ACC112 (cell line): ENCODE measurements at regions not wholly inside any gene's neighbourhood (a gene's known extent, or its start where the extent isn't known, plus 50 kb on each side); places are given as distances from the start of the nearest gene placed in this dataset.
"Not testable (repeated sequence)": the region's sequence is repeated elsewhere in the genome, so short reads cannot be mapped to it uniquely, and the experiment has no call there.

Experiments used
- H2AFZ ChIP-seq: fragments of 200-600 bp; sonication (generic); one replicate; pipeline ENCODE4 v1.6.0; 2017; ENCODE audit warnings: antibody characterized with exemption, low read length; ENCODE audit not compliant: unreplicated experiment
- H3K27ac ChIP-seq: fragments of 200-600 bp; sonication (generic); 2 replicates; pipeline ENCODE4 v1.5.1; 2014; ENCODE audit warnings: low read depth, mild to moderate bottlenecking, antibody characterized with exemption, low read length, moderate library complexity
- H3K27me3 ChIP-seq: fragments of 200-600 bp; sonication (generic); 2 replicates; pipeline ENCODE4 v1.6.1; 2014; ENCODE audit warnings: mild to moderate bottlenecking, antibody characterized with exemption, low read length, moderate library complexity, mixed read lengths; ENCODE audit not compliant: insufficient read depth
- H3K36me3 ChIP-seq: fragments of 200-600 bp; sonication (generic); 2 replicates; pipeline ENCODE4 v1.6.1; 2016; ENCODE audit warnings: mild to moderate bottlenecking, antibody characterized with exemption, low read length, moderate library complexity, mixed read lengths; ENCODE audit not compliant: insufficient read depth
- H3K4me1 ChIP-seq: fragments of 200-600 bp; sonication (generic); one replicate; pipeline ENCODE4 v1.6.1; 2016; ENCODE audit warnings: low read length, mixed read lengths; ENCODE audit not compliant: insufficient read depth, unreplicated experiment, control insufficient read depth
- H3K4me3 ChIP-seq: fragments of 200-600 bp; sonication (generic); 2 replicates; pipeline ENCODE4 v1.5.1; 2014; ENCODE audit warnings: mild to moderate bottlenecking, low read depth, low read length
- H3K79me2 ChIP-seq: fragments of 200-600 bp; sonication (generic); one replicate; pipeline ENCODE4 v1.6.0; 2016; ENCODE audit warnings: low read length; ENCODE audit not compliant: control insufficient read depth, unreplicated experiment, insufficient read depth

DNA sequence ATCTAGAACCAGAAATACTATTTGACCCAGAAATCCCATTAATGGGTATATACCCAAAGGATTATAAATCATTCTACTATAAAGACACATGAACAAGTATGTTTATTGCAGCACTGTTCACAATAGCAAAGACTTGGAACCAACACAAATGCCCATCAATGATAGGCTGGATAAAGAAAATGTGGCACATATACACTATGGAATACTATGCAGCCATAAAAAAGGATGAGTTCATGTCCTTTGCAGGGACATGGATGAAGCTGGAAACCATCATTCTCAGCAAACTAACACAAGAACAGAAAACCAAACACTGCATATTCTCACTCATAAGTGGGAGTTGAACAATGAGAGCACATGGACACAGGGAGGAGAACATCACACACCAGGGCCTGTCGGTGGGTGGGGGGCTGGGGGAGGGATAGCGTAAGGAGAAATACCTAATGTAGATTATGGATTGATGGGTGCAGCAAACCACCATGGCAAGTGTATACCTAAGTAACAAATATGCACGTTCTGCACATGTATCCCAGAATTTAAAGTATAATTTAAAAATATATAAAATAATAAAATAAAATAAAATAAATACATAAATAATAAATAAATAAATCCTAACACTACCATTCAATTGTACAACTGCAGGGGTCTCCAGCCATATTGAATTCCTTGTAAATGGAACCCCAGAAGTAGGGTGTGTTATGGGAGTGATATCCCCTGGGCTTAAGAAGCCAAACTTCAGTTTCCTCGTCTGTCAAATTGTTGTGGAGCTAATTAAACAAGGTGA is 122.4 kb upstream of the CD82 start:
- not testable (repeated sequence) for H3K79me2 ChIP-seq, H3K4me1 ChIP-seq, H3K4me3 ChIP-seq, H2AFZ ChIP-seq, H3K27ac ChIP-seq, H3K36me3 ChIP-seq
- peaks cover 53% of the 10 kb centered on the region for H3K27me3 ChIP-seq

- Histone ChIP-seq H3K36me3 (no peaks in the 10 kb centered on the region), H3K27ac (no peak overlapping the region), H3K4me1 (peaks cover 4% of the 10 kb centered on the region), H3K27me3 (peaks cover 51% of the 10 kb centered on the region), H3K4me3 (no peak overlapping the region), H2AFZ (no peak overlapping the region), H3K79me2 (no peaks in the 10 kb centered on the region)
Observed at GRCh38 chr11:44443836-44444769, 121.4 kb upstream of the CD82 start.

DNA sequence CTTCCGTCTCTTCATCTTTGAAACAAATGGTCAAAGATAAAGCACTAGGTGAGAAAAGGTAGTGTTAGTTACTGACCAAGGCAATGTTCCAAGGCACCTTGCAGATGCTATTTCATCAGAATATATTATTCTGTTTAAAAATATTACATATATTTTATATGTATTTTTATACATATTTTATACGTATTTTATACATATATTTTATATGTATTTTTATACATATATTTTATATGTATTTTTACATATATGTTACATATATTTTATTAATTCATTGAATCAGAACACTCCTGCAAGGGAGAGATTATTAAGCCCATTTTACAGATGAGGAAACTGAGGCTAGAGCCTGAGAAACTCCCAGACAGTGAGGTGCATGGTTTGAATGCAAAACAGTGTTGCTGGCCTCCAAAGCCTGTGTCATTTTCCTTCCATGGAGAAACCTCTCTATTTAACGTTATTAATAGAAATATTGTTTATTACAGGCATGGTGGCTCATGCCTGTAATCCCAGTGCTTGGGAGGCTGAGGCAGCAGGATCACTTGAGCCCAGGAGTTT is 120.6 kb upstream of the CD82 start:
- H3K27me3 ChIP-seq: peaks cover 50% of the 10 kb centered on the region
- H3K4me1 ChIP-seq: peaks cover 4% of the 10 kb centered on the region
- H2AFZ ChIP-seq: no peak overlapping the region
- no peak overlapping the region for H3K4me3 ChIP-seq
- H3K27ac ChIP-seq: no peak overlapping the region
- H3K79me2 ChIP-seq: no peaks in the 10 kb centered on the region
- H3K36me3 ChIP-seq: no peaks in the 10 kb centered on the region

DNA sequence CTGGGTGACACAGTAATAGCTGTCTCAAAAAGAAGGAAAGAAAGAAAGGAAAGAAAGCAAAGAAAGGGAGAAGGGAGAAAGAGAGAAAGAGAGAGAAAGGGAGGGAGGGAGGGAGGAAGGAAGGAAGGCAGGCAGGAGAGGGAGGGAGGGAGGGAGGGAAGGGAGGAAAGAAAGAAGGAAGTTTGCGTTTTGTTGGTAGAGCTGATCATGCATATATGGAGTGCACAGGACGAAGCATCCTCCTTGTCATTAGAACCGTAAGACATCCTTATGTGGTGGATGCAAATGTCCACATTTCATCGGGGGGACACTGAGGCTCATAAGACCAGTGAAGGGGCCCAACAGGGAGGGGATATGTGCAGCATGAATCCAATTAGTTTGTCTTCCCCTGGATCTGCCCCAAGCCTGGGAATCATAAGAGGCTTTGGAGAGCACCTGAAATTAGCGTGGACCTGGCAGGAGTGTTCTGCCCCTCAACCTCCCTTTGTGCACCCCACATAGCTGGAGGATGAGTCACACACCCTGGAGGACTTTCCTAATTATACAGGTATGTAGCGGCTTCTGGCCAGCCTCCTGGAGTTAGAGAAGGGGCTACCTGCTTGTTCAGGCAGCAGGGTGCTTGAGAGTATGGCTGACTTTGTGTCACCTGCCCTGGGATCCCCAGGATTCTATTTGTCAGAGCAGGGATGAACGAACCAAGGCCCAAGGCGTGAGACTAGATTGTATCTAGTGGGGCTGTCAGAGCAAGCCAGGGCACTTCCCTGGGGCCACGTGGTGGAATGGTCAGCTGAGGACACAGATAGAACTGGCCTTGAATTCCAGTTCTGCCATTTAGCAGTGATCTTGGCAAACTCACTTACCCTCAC is 119.7 kb upstream of the CD82 start:
- Histone ChIP-seq H3K36me3 (no peaks in the 10 kb centered on the region), H3K27me3 (peaks cover 42% of the 10 kb centered on the region), H3K79me2 (no peaks in the 10 kb centered on the region), H3K27ac (no peak overlapping the region), H3K4me1 (peaks cover 4% of the 10 kb centered on the region), H3K4me3 (no peak overlapping the region), H2AFZ (no peak overlapping the region)

DNA sequence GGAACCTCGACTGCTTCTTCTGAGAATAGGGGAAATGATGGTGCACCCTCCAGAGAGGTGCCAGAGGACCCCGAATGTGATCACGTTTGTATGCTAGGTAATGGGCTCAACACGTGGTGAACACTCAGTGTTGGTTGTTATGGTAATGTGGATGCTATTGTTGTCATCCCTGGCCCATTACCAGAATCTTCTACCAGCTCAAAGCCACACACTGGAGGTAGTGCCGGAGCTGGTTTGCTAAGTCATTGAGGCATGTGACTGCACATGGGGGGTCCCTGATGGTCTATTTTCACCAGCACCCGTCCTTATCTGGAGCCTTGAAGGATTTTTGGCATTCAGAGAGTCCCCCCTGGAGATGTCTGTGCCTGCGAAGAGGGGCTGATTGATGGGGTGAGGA is 119.1 kb upstream of the CD82 start:
- Histone ChIP-seq H3K79me2 (no peaks in the 10 kb centered on the region), H3K4me3 (no peak overlapping the region), H2AFZ (no peak overlapping the region)

GRCh38 chr11:44446996-44447771 is 118.3 kb upstream of the CD82 start:
- Histone ChIP-seq H3K36me3 (no peaks in the 10 kb centered on the region), H2AFZ (no peak overlapping the region), H3K4me3 (no peak overlapping the region), H3K27ac (no peak overlapping the region), H3K27me3 (peaks cover 38% of the 10 kb centered on the region), H3K4me1 (peaks cover 4% of the 10 kb centered on the region), H3K79me2 (no peaks in the 10 kb centered on the region)

More for the DNA sequence above, 119.1 kb upstream of the CD82 start:
- Histone ChIP-seq H3K36me3 (no peaks in the 10 kb centered on the region), H3K4me1 (peaks cover 4% of the 10 kb centered on the region), H3K27me3 (peaks cover 38% of the 10 kb centered on the region), H3K27ac (no peak overlapping the region)

GRCh38 chr11:44450295-44450932 is 115.0 kb upstream of the CD82 start:
- Histone ChIP-seq H3K79me2 (no peaks in the 10 kb centered on the region), H3K36me3 (no peaks in the 10 kb centered on the region), H3K27ac (no peak overlapping the region), H3K4me1 (peaks cover 4% of the 10 kb centered on the region), H3K4me3 (no peak overlapping the region), H3K27me3 (peaks cover 35% of the 10 kb centered on the region), H2AFZ (no peak overlapping the region)

DNA sequence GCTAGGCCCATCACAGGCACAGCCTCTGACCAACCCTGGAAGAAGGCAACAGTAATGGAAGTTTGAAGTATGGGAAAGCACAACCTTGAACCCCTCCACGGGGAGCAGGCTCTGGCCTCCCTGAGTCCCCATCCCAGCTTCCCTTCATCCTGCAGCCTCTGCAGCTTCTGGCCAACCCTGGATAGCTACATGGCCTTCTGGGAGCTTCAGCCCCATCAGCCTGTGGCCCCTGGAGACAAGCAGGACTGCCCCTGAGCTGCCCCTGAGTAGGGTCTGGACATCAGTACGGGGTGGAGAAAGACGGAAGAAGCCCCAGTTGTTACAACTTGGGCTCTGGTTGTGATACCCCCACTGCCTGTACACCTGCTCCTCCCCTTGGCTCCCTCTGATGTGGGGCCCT is 113.8 kb upstream of the CD82 start:
- H3K36me3 ChIP-seq: no peaks in the 10 kb centered on the region
- H3K27me3 ChIP-seq: peaks cover 28% of the 10 kb centered on the region
- H2AFZ ChIP-seq: no peak overlapping the region
- no peaks in the 10 kb centered on the region for H3K4me1 ChIP-seq
- no peaks in the 10 kb centered on the region for H3K79me2 ChIP-seq
- no peak overlapping the region for H3K27ac ChIP-seq
- H3K4me3 ChIP-seq: no peak overlapping the region

DNA sequence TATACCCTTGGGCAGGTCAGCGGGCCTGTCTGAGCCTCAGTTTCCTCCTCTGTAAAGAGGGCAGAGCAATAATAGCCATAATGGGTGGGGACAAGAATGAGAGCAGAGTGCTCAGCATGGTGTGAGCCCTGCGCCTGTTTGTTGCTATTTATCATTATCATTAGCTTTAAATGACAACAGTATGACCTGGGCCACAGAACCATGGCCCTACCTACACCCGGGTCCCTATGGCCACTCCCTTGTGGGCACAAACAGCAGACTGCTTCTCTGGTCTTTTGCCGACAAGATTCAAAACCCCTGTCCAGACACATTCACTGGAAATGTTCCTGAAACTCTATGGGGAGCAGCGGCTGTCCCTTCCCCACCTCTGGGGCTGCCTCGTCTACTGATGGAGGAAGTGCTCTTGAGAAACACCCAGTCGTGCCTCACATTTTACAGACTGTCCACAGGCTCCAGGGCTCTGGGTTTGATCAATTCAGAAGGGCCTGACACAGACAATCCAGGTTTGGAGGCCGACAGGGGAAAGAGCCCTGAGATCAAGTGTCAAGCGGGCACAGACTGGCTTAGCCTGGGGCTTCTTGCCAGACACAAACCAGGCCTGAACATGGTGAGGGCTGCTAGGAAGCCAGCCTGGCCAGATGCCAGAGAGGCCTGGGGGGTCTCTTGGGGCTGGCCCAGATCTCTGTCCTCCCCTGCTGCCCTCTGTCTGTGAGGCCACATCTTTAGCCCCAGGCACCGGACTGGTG is 112.5 kb upstream of the CD82 start:
- no peak overlapping the region for H3K4me3 ChIP-seq
- no peak overlapping the region for H2AFZ ChIP-seq
- H3K4me1 ChIP-seq: no peaks in the 10 kb centered on the region
- H3K79me2 ChIP-seq: no peaks in the 10 kb centered on the region
- peaks cover 27% of the 10 kb centered on the region for H3K27me3 ChIP-seq
- H3K36me3 ChIP-seq: no peaks in the 10 kb centered on the region
- H3K27ac ChIP-seq: no peak overlapping the region
